Choroid plexus epithelial cell (primary cell): ENCODE measurements at regions not wholly inside any gene's neighbourhood (a gene's known extent, or its start where the extent isn't known, plus 50 kb on each side); places are given as distances from the start of the nearest gene placed in this dataset.

Source experiments
- DNase-seq: peaks from one replicate; pipeline ENCODE4 v3.0.0-alpha.2; 2010; ENCODE audit warnings: low read depth
- H3K4me3 ChIP-seq: 2 replicates; pipeline ENCODE4 v1.5.1; 2011; ENCODE audit warnings: low read depth, mild to moderate bottlenecking, control low read depth, low read length, moderate library complexity
- CTCF ChIP-seq: conservative IDR thresholded peaks from 2 replicates; pipeline ENCODE4 v1.5.1; 2011; ENCODE audit warnings: low read depth, mild to moderate bottlenecking, control low read depth, inconsistent platforms, low read length, moderate library complexity

GRCh38 chr11:32018672-32019071 is 72.2 kb upstream of the RCN1 start:
- no peak for TF ChIP-seq CTCF
- H3K4me3 ChIP-seq: no peak overlapping the region
- no peak for DNase-seq

GRCh38 chr11:32016111-32016510 is 74.8 kb upstream of the RCN1 start:
- no peak for TF ChIP-seq CTCF
- DNase-seq: no peak
- no peak overlapping the region for H3K4me3 ChIP-seq

- DNase-seq: no peak
- no peak for TF ChIP-seq CTCF
These were observed 75.4 kb upstream of the RCN1 start for GRCh38 chr11:32015427-32015826.

GRCh38 chr11:32013603-32014002 is 77.3 kb upstream of the RCN1 start:
- no peak for DNase-seq
- H3K4me3 ChIP-seq: no peak overlapping the region
- no peak for TF ChIP-seq CTCF

More at GRCh38 chr11:32015427-32015826, 75.4 kb upstream of the RCN1 start:
- H3K4me3 ChIP-seq: no peak overlapping the region

GRCh38 chr11:32012049-32012448 is 78.8 kb upstream of the RCN1 start:
- no peak for DNase-seq
- H3K4me3 ChIP-seq: no peak overlapping the region
- TF ChIP-seq CTCF: no peak

- no peak overlapping the region for H3K4me3 ChIP-seq
- TF ChIP-seq CTCF: no peak
- no peak for DNase-seq
These were observed 81.9 kb upstream of the RCN1 start for GRCh38 chr11:32008880-32009551.

GRCh38 chr11:32006799-32007388 is 84.0 kb upstream of the RCN1 start:
- H3K4me3 ChIP-seq: no peak overlapping the region
- DNase-seq: peak; percentile 74
- peak; percentile 85 for TF ChIP-seq CTCF
